ENCODE measurements at regions not wholly inside any gene's neighbourhood (a gene's known extent, or its start where the extent isn't known, plus 50 kb on each side); places are given as distances from the start of the nearest gene placed in this dataset.

- no peak for TF ChIP-seq CTCF (IDR thresholded peaks at IDR 0.05)
- TF ChIP-seq POLR2AphosphoS5 (IDR thresholded peaks at IDR 0.05): no peak
Observed at GRCh38 chr14:39626589-39627576, 194.7 kb upstream of the FBXO33 start.

Measured in stomach (tissue), 4 donors.